ENCODE measurements at regions not wholly inside any gene's neighbourhood (a gene's known extent, or its start where the extent isn't known, plus 50 kb on each side); places are given as distances from the start of the nearest gene placed in this dataset.

DNA sequence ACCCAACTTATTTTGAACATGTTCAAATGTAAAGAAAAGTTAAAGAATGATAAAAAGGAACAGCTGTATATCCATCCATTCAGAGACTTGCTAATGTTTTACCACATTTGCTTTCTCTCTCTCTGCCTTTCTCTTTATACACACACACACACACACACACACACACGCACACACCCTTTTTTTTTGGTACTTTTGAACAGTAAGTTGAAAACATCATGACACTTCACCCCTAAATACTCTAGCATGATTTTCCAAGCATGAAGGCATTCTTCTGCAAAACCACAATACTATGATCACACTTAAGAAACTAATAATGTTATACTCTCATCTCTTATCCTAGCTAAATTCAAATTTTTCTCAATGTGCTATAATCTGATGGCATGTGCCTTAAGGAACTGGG is 192.3 kb downstream of the UTRN start:
- H3K4me3 ChIP-seq (ENCODE audit: low read depth, low read length), result no peak overlapping the region
- TF ChIP-seq, protein P1, sequence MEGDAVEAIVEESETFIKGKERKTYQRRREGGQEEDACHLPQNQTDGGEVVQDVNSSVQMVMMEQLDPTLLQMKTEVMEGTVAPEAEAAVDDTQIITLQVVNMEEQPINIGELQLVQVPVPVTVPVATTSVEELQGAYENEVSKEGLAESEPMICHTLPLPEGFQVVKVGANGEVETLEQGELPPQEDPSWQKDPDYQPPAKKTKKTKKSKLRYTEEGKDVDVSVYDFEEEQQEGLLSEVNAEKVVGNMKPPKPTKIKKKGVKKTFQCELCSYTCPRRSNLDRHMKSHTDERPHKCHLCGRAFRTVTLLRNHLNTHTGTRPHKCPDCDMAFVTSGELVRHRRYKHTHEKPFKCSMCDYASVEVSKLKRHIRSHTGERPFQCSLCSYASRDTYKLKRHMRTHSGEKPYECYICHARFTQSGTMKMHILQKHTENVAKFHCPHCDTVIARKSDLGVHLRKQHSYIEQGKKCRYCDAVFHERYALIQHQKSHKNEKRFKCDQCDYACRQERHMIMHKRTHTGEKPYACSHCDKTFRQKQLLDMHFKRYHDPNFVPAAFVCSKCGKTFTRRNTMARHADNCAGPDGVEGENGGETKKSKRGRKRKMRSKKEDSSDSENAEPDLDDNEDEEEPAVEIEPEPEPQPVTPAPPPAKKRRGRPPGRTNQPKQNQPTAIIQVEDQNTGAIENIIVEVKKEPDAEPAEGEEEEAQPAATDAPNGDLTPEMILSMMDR (IDR thresholded peaks at IDR 0.05; ENCODE audit: borderline replicate concordance, insufficient read depth, low read depth, low read length), result no peak

DNA sequence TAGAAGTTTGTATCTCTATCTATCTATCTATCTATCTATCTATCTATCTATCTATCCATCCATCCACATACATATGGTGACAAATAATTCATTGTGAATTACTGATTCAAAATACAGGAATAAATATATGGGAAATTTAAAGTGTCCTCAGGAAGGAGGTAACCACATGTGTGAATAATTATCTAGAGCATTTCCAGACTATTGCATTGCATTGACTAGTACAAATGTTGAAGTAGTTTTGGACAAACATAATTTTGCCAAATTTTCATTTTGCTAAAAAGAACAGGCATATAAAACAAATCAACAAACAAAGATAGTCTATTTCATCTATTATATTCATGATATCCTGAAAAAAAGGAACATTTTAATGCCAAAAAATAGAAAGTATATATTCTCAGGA is 192.7 kb downstream of the UTRN start:
- H3K4me3 ChIP-seq (ENCODE audit: low read depth, low read length), result no peak overlapping the region
- TF ChIP-seq, protein P1 (IDR thresholded peaks at IDR 0.05; ENCODE audit: borderline replicate concordance, insufficient read depth, low read depth, low read length), result no peak

DNA sequence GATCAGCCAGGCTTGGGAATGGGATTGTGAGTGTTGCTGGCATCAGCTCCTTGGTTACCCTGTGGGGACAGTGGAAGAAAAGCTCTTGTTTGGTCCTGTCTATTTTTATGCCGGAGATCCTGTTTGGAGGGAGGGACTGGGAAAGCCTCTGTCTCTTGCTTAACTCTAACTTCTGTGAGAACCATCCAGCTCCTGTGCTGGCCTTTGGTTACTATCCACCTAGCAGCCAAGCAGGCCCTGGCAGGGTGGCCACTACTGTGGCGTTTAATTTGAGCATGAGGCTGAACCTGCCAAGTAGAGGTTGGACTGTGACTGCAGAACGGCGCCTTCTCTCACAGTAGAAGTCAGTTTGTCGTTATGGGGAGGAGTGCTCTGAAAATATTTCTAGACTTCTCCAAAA is 193.3 kb downstream of the UTRN start:
- H3K4me3 ChIP-seq (ENCODE audit: low read depth, low read length), result no peak overlapping the region
- TF ChIP-seq, protein P1 (IDR thresholded peaks at IDR 0.05; ENCODE audit: borderline replicate concordance, insufficient read depth, low read depth, low read length), result no peak

DNA sequence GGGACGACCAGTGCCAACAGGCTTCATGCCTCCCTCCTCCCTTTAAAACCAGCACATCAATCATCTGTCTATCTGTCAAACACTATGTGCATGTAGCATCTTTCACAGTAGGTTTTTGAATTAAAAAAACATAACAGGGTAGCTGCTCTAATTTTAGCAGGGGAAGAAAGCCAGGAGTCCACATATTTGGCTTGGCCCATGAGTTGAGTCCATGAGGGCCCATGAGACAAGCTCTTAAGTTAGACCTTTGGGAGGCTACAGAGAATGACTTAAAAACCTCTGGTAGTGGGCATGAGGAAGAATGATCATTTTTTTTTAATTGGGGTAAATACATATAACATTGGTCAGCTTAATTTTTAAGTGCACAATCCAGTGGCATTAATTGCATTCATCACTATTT is 194.9 kb downstream of the UTRN start:
- no peak overlapping the region for H3K4me3 ChIP-seq (ENCODE audit: low read depth, low read length)
- TF ChIP-seq, protein P1 (IDR thresholded peaks at IDR 0.05; ENCODE audit: borderline replicate concordance, insufficient read depth, low read depth, low read length), result no peak

DNA sequence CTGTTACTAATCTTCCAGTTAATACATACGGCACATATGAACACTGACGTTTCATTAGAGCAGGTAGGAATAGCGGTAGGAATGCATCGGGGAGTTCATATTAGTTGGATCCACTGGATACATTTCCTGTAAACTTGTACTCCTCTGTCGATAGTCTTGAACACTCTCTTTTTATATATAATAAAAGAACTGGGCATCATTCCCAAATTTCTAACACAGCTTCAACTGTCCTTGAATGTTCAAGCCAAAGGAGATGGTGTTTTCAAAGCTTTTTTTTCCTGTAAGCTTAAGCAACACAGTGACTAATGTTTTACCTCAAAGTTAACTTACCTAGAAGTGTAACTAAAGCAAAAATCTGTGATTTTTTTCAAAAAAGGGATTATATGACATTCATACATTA is 195.3 kb downstream of the UTRN start:
- TF ChIP-seq, protein P1 (IDR thresholded peaks at IDR 0.05; ENCODE audit: borderline replicate concordance, insufficient read depth, low read depth, low read length), result no peak
- no peak overlapping the region for H3K4me3 ChIP-seq (ENCODE audit: low read depth, low read length)

DNA sequence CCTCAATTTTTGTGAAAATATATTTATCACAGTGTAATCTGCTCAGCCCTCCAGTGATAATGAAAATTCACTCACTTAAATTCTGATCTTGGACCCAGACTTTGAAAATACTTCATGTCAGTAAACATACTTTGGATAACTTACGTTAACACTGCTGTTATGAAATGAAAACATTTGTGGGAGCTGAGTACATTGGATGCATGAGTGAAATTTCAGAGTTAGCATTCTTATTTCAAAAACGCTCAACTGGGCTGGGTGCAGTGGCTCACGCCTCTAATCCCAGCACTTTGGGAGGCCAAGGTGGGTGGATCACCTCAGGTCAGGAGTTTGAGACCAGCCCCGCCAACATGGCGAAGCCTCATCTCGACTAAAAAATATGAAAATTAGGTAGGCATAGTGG is 196.4 kb downstream of the UTRN start:
- TF ChIP-seq, protein P1 (IDR thresholded peaks at IDR 0.05; ENCODE audit: borderline replicate concordance, insufficient read depth, low read depth, low read length), result no peak
- H3K4me3 ChIP-seq (ENCODE audit: low read depth, low read length), result no peak overlapping the region

DNA sequence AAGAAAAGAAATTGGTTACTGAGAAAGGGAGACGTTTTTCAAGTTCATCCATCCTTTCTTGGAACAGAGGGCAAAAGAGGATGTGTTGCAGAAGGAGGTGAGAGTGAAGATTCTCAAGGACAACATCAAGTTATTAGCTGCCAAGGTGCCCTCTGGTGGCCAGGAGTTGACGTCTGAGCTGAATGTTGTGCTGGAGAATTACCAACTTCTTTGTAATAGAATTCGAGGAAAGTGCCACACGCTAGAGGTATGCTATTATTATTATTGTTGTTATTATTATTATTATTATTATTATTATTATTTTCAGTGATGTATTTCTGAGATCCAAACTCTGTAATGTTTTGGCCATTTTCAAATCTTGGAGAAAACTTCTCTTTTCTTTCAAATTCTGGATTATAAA is 197.0 kb downstream of the UTRN start:
- TF ChIP-seq, protein P1 (IDR thresholded peaks at IDR 0.05; ENCODE audit: borderline replicate concordance, insufficient read depth, low read depth, low read length), result peak; percentile 63; the same call in 1 of the 2 replicates
- no peak overlapping the region for H3K4me3 ChIP-seq (ENCODE audit: low read depth, low read length)
